Panc1 (cell line): ENCODE measurements at regions not wholly inside any gene's neighbourhood (a gene's known extent, or its start where the extent isn't known, plus 50 kb on each side); places are given as distances from the start of the nearest gene placed in this dataset.

Experiments used
- ATAC-seq: fragments of 200-7000 bp; cut with Tn5 transposase; 2 replicates; pipeline ENCODE4 v1.9.1; 2020; ENCODE audit warnings: mild to moderate bottlenecking, moderate library complexity
- BruUV-seq: library from RNA; stranded (reverse); fragments of 400-500 nt; replicated peaks from 2 replicates; lab custom pipeline; 2021; lab: Mats Ljungman, UMichigan
- CTCF ChIA-PET: fragments of 300-600 bp; sonication (Branson Sonifier 250); formaldehyde crosslinking; loops from one replicate; lab custom pipeline; 2022; ENCODE audit warnings: antibody characterized with exemption; lab: Charles Lee
- POLR2A ChIA-PET: fragments of 300-600 bp; sonication (Branson Sonifier 250); formaldehyde crosslinking; loops from one replicate; lab custom pipeline; 2022; ENCODE audit warnings: antibody characterized with exemption; lab: Charles Lee
- DNase-seq: peaks from one replicate; pipeline ENCODE4 v3.0.0-alpha.2; 2010; ENCODE audit warnings: low read depth, low spot score
- H3K27ac ChIP-seq: 2 replicates; pipeline ENCODE4 v1.5.1; 2011; ENCODE audit warnings: mild to moderate bottlenecking, low read length, inconsistent platforms
- H3K27me3 ChIP-seq: fragments of 200-500 bp; sonication (Bioruptor generic); 2 replicates; pipeline ENCODE4 v1.6.0; 2014; ENCODE audit warnings: low read length, inconsistent platforms; ENCODE audit not compliant: control insufficient read depth, insufficient read depth
- H3K36me3 ChIP-seq: fragments of 200-500 bp; sonication (Bioruptor generic); 2 replicates; pipeline ENCODE4 v1.5.1; 2014; ENCODE audit warnings: inconsistent platforms, mild to moderate bottlenecking, low read length, moderate library complexity; ENCODE audit not compliant: control insufficient read depth, insufficient read depth
- H3K4me1 ChIP-seq: 2 replicates; pipeline ENCODE4 v1.5.1; 2011; ENCODE audit warnings: inconsistent platforms, mild to moderate bottlenecking, low read length, moderate library complexity; ENCODE audit not compliant: control insufficient read depth, insufficient read depth
- H3K4me3 ChIP-seq, 2 experiments: 2 replicates each; pipeline ENCODE4 v1.5.1; 2011 to 2012; ENCODE audit warnings: low read depth in 2 of 2, low read length in 2 of 2, mild to moderate bottlenecking in 2 of 2, inconsistent platforms in 1 of 2, moderate library complexity in 1 of 2
- H3K9me3 ChIP-seq: fragments of 200-500 bp; sonication (Bioruptor generic); 2 replicates; pipeline ENCODE4 v1.5.1; 2014; ENCODE audit warnings: low read depth, mild to moderate bottlenecking, inconsistent platforms, low read length, moderate library complexity; ENCODE audit not compliant: control insufficient read depth, insufficient read depth
- CTCF ChIP-seq: fragments of 450-650 bp; IDR thresholded peaks from 2 replicates; pipeline ENCODE4 v1.5.1; 2017; ENCODE audit warnings: mild to moderate bottlenecking
- POLR2AphosphoS5 ChIP-seq: IDR thresholded peaks from 2 replicates; pipeline ENCODE4 v1.6.1; 2012; ENCODE audit warnings: mild to moderate bottlenecking, low read depth, low read length, moderate library complexity
- REST ChIP-seq, 2 experiments: IDR thresholded peaks; 2 replicates each; pipeline ENCODE4 v1.6.1; 2011 to 2012; ENCODE audit warnings: low read depth in 2 of 2, control low read depth in 1 of 2, low read length in 1 of 2, mild to moderate bottlenecking in 1 of 2, moderate library complexity in 1 of 2; ENCODE audit not compliant: insufficient read depth in 1 of 2
- SIN3A ChIP-seq: IDR thresholded peaks from 2 replicates; pipeline ENCODE4 v1.6.1; 2012; ENCODE audit warnings: low read depth, mild to moderate bottlenecking, low read length, moderate library complexity, borderline replicate concordance; ENCODE audit not compliant: insufficient read depth
- TCF7L2 ChIP-seq: IDR thresholded peaks from 2 replicates; pipeline ENCODE4 v1.6.1; 2011; ENCODE audit warnings: mild to moderate bottlenecking, low read depth, low read length, inconsistent platforms
- in situ Hi-C: cut with HindIII; loops from 2 replicates; pipeline ENCODE4 v1.10.0; 2016; ENCODE audit warnings: low sequenced_read_pairs, low pct_unique_long_range_greater_than_20kb
- intact Hi-C: fragments of 100-400 bp; cut with micrococcal nuclease; formaldehyde crosslinking; loops from one replicate; pipeline ENCODE4 v1.10.0; 2022; ENCODE audit not compliant: unreplicated experiment

- POLR2A ChIA-PET, result no interaction called here
- CTCF ChIA-PET, result no interaction called here
- Histone ChIP-seq H3K4me1 (no peaks in the 10 kb centered on the region), H3K27me3 (no peaks in the 10 kb centered on the region), H3K9me3 (0 out of 2 replicates have a peak, but pooled peaks cover 3% of the 10 kb centered on the region), H3K27ac (no peak overlapping the region), H3K4me3 (no peak overlapping the region), H3K36me3 (no peaks in the 10 kb centered on the region)
- no peak for ATAC-seq
- intact Hi-C loops, result no loop called here
- DNase-seq, result no peak
- in situ Hi-C loops, result no loop called here
- TF ChIP-seq TCF7L2, result no peak
- TF ChIP-seq REST (IDR thresholded peaks at IDR 0.05; ENCODE audit: insufficient read depth in 1 of 2, low read depth in 2 of 2, low read length in 1 of 2), result no peak
- no peak for TF ChIP-seq SIN3A
- TF ChIP-seq POLR2AphosphoS5, result no peak
- TF ChIP-seq CTCF, result no peak
- no TSS peak for BruUV-seq
Observed at GRCh38 chr13:36536546-36536945, 104.3 kb downstream of the CCNA1 start.

GRCh38 chr13:36543671-36544070 lies 111.4 kb downstream of the CCNA1 start:
- intact Hi-C loops, result no loop called here
- no peak overlapping the region for H3K27ac ChIP-seq
- no peaks in the 10 kb centered on the region for H3K4me1 ChIP-seq
- BruUV-seq, result no TSS peak
- 0 out of 2 replicates have a peak, but pooled peaks cover 3% of the 10 kb centered on the region for H3K9me3 ChIP-seq
- no peaks in the 10 kb centered on the region for H3K27me3 ChIP-seq
- H3K36me3 ChIP-seq, result no peaks in the 10 kb centered on the region
- no peak for DNase-seq
- ChIA-PET POLR2A (no interaction called here), CTCF (no interaction called here)
- ATAC-seq, result no peak
- in situ Hi-C loops, result no loop called here
- TF ChIP-seq SIN3A (no peak), POLR2AphosphoS5 (no peak), CTCF (no peak), TCF7L2 (no peak), REST (IDR thresholded peaks at IDR 0.05; ENCODE audit: insufficient read depth in 1 of 2, low read depth in 2 of 2, low read length in 1 of 2) (no peak)
- no peak overlapping the region for H3K4me3 ChIP-seq
